ENCODE measurements at regions not wholly inside any gene's neighbourhood (a gene's known extent, or its start where the extent isn't known, plus 50 kb on each side); places are given as distances from the start of the nearest gene placed in this dataset.

DNA sequence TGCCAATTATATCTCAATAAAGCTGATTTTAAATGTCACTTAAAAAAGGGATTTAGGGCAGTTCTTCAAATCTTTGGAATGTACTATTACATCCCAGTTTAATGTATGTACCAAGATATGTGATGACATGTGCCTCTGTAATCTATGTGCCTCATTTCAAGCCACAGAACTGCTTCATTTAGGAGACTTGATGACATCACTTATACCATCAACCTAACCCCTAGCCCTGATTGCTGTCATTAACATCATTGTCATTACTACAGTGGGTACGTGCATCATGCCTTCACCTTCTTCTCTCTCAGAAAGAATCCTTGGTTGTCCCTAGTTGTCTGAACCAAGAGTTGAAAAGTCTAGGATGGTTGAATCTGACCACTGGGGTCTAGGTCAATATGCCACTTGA lies 134.3 kb upstream of the RAB11FIP2 start:
- DNase-seq (ENCODE audit: low read depth, low spot score) = no peak

DNA sequence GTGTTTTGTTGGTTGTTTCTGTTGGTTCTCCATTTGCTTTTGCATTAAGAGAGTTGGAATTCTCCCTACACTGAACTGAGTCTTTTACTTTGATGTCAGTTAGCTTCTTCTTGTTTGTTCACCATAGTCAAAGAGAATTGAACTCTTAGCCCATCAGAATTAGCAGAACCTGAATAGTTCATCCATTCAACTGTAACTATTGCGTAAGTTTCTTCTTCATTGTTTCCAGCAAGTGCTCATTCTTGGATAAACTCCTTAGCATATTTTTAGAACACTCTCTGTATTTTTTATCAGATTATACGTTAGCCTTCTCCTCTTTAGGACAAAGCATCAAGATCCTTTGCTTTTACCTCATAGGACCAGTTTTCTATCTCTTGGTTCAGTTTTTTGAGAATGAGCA lies 128.4 kb upstream of the RAB11FIP2 start:
- no peak for DNase-seq (ENCODE audit: low read depth, low spot score)

DNA sequence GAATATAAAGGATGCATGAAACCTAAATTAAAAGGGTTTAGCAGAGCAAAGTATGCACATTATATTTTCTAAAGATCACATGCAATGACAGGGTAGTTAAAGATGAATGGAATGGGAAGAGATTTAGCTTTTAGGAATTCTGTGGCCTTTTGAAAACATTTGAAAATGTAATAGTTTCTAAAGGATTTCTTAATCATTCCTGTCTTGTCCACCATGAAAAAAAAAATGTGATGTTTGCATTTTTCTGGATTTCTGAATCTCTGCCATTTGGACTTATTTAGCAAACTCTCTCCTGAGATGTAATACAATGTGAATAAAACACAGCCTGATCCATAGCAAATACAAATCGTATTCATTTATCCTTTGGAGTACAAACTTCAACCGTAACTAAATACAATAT lies 126.6 kb upstream of the RAB11FIP2 start:
- no peak for DNase-seq (ENCODE audit: low read depth, low spot score)

DNA sequence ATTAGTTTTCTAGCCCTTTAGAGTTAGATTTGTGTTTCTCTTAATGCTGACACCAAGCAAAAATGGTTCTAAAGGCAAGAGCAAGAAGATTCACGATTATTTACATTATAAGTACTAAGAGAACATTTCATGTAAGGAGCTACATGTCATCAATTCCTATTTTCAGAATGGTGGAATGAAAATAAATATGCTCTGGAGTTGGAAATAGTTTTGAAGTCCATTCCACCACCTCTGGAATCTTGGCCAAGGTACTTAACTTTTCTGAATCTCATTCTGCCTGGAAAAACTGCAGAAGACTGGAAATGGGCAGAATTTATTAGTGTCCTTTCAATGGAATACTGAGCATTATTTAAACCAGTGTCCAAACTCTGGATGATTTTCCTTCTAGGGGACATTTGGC lies 125.1 kb upstream of the RAB11FIP2 start:
- no peak for DNase-seq (ENCODE audit: low read depth, low spot score)

DNA sequence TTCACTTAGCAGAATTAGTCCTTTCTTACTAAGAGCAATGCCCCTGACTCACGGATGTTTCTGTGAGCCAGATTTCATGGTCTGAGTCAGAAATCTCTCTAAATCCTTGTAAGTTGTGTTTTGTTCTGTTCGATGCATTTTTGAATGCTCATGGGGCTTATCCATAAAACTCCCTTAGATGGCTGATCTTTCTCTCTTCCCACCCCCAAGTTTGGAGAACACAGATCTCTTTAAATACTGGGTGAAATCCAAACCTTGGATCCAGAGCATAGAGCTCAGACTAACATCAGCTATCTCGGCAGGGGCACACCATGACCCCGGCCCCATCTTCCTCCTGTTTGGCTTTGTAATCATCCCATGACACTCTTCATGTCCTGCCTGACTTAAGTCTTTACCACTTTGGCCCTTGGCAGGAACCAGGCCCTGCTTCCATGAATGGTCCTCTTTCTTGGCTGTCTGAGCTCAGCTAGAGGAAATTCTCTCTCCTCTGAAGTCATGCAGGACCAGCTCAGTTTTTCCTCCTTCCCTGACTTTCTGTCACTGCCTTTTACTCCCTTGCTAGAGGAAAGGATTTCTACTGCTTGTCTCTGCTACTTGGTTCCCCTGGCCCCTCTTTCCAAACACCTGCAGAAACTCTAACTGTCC lies 120.4 kb upstream of the RAB11FIP2 start:
- DNase-seq (ENCODE audit: low read depth, low spot score) = no peak

DNA sequence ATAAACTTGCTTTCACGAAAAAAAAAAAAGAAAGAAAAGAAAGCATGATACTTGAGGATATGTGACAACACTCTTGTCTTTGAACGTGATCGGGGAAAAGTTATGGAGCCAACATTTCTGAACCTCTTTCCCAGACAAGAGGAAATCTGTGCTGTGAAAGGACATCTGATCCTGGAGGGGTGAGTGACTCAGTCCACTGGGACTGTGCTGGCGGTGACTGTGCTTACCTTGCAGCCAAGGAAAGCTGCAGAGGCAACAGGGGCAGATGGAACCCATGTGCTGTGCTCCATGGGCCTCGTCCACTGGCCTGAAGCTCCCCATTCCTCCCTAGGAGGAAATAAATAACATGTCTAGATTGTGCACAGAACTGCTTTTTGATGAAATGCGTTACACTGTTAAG lies 116.5 kb upstream of the RAB11FIP2 start:
- DNase-seq (ENCODE audit: low read depth, low spot score) = no peak

DNA sequence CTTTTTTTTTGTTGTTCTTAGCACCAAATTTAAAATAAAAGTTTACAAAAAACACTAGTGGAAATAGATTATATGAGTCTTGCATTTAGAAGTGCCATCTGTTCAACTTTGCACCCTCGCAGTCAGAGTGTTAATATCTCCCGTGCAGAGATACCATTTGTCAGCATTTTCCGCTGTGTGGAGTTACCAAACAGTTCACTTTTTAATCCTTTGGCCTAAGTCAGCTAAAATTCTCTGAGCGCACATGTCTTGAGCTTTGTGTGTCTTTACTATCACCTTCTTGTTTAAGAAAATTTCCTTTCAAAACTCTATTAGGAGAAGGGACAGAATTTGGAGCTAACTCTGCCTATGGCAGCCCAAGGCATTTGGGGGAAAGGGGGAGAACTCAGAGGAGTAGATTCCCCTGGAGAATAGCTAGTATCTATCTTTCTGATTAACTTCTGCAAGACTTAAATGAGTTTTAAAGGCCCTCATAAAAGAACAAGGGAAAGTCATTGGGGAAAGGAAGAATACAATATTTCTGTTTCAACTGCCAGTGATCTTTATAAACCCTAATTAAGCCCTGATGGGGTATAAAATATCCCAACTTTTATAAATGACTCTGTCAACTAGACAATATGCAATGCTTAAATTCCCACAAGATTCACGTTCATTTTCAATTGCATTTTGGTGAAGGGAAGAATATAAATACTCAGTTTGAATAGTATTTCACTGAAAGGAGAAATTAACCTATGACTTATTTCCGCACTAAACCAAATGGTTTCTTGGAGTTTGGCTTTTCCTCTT lies 114.9 kb upstream of the RAB11FIP2 start:
- no peak for DNase-seq (ENCODE audit: low read depth, low spot score)

- DNase-seq (ENCODE audit: low read depth, low spot score) = no peak
Observed at GRCh38 chr10:118153287-118153686, 106.5 kb upstream of the RAB11FIP2 start.

DNA sequence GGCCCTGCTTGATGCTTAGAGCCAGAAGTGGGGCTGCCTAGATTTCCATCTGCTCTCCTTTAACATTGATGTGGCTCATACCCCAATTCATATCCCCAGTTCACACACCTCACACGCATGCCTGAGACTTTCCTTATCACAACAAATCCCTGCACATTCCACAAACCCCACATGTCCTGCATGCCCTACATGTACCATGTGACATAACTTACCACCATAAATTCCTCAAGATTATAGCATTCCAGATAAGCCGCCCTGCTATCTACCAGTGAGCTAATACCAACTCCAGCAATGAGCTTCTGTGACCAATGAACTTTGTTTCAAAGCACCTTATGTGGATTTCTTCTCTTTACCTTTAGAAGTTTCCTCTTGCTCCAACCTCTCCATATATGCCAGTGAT lies 104.7 kb upstream of the RAB11FIP2 start:
- no peak for DNase-seq (ENCODE audit: low read depth, low spot score)

DNA sequence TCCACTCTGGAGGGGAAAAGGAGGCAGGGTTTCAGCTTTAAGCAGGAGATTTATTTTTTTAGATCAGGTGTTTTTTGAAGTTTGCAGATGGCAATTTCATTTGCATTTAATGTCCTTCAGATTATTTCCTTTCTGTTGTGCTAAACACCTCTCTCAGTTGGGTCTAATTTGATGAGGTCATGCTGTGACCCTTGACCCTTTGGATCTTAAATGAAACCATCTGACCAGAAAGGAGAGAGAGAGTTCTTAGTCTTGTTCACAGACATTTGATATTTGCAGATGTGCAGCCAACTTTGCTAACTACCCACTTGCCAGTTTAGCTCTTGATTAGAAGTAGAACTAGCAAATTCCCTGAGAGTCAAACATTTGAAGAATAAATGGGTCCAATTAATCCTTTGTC lies 101.5 kb upstream of the RAB11FIP2 start:
- no peak for DNase-seq (ENCODE audit: low read depth, low spot score)

GRCh38 chr10:118145256-118145655 lies 98.5 kb upstream of the RAB11FIP2 start:
- no peak for DNase-seq (ENCODE audit: low read depth, low spot score)

GRCh38 chr10:118141471-118141870 lies 94.7 kb upstream of the RAB11FIP2 start:
- no peak for DNase-seq (ENCODE audit: low read depth, low spot score)

DNA sequence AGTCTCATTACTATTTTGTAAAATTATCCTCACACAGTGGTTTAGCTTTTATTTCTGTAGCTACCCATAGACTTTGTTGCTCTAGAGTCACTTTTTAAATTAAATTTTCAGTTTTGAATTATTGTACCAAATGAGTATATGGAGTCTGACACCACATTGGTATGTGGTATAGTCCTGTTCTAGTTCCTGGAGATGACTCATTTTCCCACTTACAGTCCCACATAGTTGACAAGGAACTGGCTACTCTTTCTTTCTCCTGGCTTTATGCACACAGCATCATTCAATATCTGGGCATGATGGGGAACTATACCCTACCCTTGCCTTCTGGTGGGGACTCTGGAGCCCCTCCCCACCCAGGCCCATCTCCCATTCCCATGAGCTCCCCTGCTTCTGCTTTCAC lies 92.6 kb upstream of the RAB11FIP2 start:
- DNase-seq (ENCODE audit: low read depth, low spot score) = no peak

DNA sequence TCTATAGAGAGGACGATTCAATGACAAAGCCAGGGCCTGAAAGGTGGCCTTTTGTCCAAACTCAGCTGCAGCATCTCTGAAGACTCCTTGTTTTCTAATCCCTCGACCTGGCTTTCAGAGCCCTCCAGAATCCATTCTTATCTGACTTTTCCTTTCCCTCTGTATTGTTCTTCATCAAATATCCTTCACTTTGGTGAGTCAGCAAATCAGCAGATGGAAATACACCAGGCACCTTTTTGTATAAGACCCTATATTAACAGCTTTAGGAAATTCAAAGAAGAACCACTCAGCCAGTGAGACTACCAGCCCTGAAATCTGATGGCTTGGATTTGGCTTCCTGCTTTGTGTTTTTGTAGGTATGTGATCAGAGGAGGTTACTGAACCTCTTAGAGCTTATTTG lies 81.9 kb upstream of the RAB11FIP2 start:
- no peak for DNase-seq (ENCODE audit: low read depth, low spot score)

DNA sequence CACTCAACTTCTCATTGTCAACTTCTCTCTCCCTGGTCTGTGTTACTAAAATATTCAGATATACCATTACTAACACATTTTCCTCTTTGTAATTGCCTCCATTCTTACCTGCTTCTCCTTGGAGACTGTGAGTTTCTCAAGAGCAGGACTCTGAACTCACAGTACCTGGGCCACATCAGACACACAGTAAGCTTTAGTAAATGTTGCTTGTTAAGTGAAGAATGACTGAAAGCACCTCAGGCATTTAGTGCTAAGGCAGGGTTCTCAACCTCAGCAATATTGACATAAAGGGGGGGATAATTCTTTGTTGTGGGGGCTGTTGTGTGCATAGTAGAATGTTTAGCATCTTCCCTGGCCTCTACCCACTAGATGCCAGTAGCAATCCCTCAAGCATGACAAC lies 72.0 kb upstream of the RAB11FIP2 start:
- DNase-seq (ENCODE audit: low read depth, low spot score) = no peak

DNA sequence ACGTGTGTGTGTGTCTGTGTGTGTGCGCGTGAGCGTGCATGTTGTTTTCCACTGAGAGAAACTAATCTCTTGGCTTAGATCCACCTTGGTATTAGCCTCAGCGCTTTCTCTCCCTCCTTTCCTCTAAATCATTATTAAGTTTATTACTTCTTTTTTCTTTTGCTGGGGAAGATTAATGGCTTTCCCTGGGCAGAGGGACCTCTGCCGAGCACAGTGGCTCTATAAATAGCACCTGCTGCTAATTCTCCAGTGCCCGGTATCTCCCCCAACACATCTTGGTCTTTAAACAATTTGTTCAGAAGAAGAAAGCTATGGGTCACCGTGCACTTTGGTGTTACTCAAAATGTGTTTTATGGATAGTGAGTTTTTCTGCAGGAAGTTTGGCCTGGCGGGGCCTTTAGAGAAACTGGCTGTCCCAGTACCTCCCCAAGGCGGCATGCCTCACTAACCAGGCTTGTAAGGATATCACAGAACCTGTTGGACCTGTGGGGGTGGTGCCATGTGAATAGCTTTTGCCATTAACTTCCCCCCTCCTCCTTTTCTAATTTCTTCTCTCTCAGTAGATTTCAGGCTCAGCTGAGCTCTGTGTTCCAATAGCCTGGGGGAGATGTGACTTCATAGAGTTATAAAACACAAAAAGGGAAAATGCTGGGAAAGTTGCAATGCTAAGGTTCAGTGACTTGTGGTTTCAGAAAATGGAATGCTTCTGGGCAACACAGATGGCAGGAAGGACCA lies 70.1 kb upstream of the RAB11FIP2 start:
- DNase-seq (ENCODE audit: low read depth, low spot score) = no peak

- no peak for DNase-seq (ENCODE audit: low read depth, low spot score)
Observed at GRCh38 chr10:118116362-118116714, 69.6 kb upstream of the RAB11FIP2 start.

DNA sequence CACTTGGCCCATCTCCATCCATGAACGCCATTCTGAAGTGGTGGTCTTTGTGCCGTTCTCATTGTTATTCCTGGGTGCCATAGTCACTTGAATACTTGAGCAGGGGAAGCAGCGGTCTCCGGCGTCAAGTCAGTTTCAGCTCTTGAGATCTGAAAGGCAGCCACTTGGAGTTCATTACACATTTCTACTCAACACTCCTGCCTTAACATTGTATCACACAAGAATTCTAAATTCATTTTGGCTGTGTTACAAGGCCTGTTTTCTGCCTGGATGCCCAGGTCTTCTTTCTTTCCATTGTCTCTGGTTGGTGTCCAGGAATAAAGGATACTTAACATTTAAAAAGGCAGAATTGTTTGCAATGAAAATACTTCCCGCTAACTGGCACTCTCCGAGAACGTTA lies 69.0 kb upstream of the RAB11FIP2 start:
- DNase-seq (ENCODE audit: low read depth, low spot score) = no peak

GRCh38 chr10:118114992-118115391 lies 68.3 kb upstream of the RAB11FIP2 start:
- DNase-seq (ENCODE audit: low read depth, low spot score) = no peak

DNA sequence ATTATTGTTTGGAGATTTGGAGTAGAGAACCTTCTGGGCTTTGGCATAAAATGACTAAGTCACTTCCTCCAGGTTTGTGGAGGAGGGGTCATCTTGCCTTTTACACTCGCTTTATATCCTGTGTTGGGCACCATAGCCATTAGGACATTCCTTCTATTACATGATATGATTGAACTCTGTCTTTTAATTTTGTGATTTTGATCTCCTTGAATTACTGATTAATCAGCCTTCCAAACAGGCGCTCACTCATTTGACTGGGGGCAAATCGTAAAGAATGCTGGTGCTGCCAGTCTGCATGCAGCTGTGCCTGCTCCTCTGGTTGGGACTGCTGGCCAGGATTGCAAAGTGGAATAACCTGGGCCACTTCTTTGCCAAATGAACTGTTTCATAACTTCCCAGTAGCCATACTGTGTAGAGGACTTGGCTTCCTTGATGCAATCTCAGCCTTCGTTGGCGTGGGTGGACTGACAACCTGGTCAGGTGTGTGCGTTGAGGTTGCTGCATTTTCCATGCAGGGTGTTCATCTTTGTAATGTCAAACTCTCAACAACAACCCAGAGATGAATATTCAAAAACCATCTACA lies 65.9 kb upstream of the RAB11FIP2 start:
- no peak for DNase-seq (ENCODE audit: low read depth, low spot score)

DNA sequence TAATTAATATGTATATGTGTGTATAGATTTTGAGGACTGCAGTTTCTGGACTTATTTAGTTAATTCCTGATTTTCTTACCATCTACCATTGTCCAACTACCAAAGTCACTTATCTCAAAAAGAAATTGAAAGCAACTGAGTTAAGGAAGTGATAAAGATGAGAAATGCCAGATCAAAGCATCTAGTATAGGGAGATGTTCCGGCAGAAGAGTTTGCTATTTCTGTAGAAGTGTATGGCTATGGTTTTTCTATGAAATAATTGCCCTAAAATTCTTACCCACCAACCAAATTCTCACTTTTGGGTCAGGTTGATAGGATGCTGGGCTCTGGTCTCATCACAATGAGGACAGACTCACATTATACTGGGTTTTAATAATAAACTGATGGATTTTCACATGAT lies 64.0 kb upstream of the RAB11FIP2 start:
- DNase-seq (ENCODE audit: low read depth, low spot score) = no peak

Data from pulmonary artery endothelial cell (primary cell).